ENCODE measurements at regions not wholly inside any gene's neighbourhood (a gene's known extent, or its start where the extent isn't known, plus 50 kb on each side); places are given as distances from the start of the nearest gene placed in this dataset.

- TF ChIP-seq GATA2 (IDR thresholded peaks at IDR 0.05; ENCODE audit: insufficient read depth, insufficient read length, low read depth, low read length): no peak
- no peak for TF ChIP-seq FOS (IDR thresholded peaks at IDR 0.05; ENCODE audit: borderline replicate concordance, insufficient read depth, low read length)
- TF ChIP-seq POLR2AphosphoS5 (IDR thresholded peaks at IDR 0.05; ENCODE audit: insufficient read depth, low read depth, low read length): no peak
- no peak for TF ChIP-seq CTCF (IDR thresholded peaks at IDR 0.05; ENCODE audit: extremely low read depth in 1 of 2, insufficient read depth in 1 of 2, low read depth in 1 of 2, low read length in 2 of 2)
- no peak for TF ChIP-seq MYC (IDR thresholded peaks at IDR 0.05; ENCODE audit: low read depth, low read length)
- TF ChIP-seq EZH2 (IDR thresholded peaks at IDR 0.05; ENCODE audit: borderline replicate concordance, low read depth, low read length, severe bottlenecking): no peak
- no peak for TF ChIP-seq JUN (IDR thresholded peaks at IDR 0.05; ENCODE audit: borderline replicate concordance, insufficient read depth, insufficient read length, low read depth)
- TF ChIP-seq MAX (IDR thresholded peaks at IDR 0.05; ENCODE audit: insufficient read depth, insufficient read length): no peak
- no peak for TF ChIP-seq POLR2A (IDR thresholded peaks at IDR 0.05; ENCODE audit: low read depth, low read length)
- intact Hi-C loops (cut with micrococcal nuclease): no loop called here
- no peak overlapping the region for H2AFZ ChIP-seq (ENCODE audit: low read depth, low read length)
- H3K79me2 ChIP-seq (ENCODE audit: control insufficient read depth, insufficient read depth, low read length): no peaks in the 10 kb centered on the region
- POLR2A ChIA-PET: no interaction called here
- H3K4me1 ChIP-seq (ENCODE audit: control insufficient read depth, extremely low read depth, insufficient read depth, low read length): no peaks in the 10 kb centered on the region
- H3K27ac ChIP-seq (ENCODE audit: insufficient read depth, low read depth, low read length): no peak overlapping the region
- no peaks in the 10 kb centered on the region for H3K27me3 ChIP-seq (ENCODE audit: control insufficient read depth in 2 of 2, insufficient read depth in 2 of 2, low read length in 2 of 2)
- no peak overlapping the region for H3K4me2 ChIP-seq (ENCODE audit: insufficient read depth, low read length)
- FAIRE-seq: no peak
- DNase-seq (ENCODE audit: low read depth, low spot score): no peak
- dilution Hi-C loops (cut with MboI; ENCODE audit: extremely low pct_ligation_motif_present, low sequenced_read_pairs): no loop called here
- H3K9me1 ChIP-seq (replicated peaks; ENCODE audit: control insufficient read depth, extremely low read depth, insufficient read depth, low read length): no peaks in the 10 kb centered on the region
- H3K9ac ChIP-seq (replicated peaks; ENCODE audit: extremely low read depth, insufficient read depth, low read length): no peak overlapping the region
- no TSS peak for BruUV-seq (replicated peaks)
- no peaks in the 10 kb centered on the region for H3K36me3 ChIP-seq (ENCODE audit: control insufficient read depth in 2 of 2, extremely low read depth in 1 of 2, insufficient read depth in 2 of 2, low read length in 2 of 2)
- no peaks in the 10 kb centered on the region for H4K20me1 ChIP-seq (replicated peaks; ENCODE audit: control insufficient read depth, extremely low read depth, insufficient read depth, low read length)
- CTCF ChIA-PET: no interaction called here
- no peak overlapping the region for H3K4me3 ChIP-seq (replicated peaks in 1 of 3; ENCODE audit: insufficient read depth in 1 of 3, low read depth in 1 of 3, low read length in 3 of 3)
- H3K9me3 ChIP-seq (replicated peaks; ENCODE audit: control insufficient read depth, insufficient read depth, low read length): peaks cover 6% of the 10 kb centered on the region
These were observed 678.4 kb downstream of the MED13L start for GRCh38 chr12:115598871-115599811.

All from endothelial cell of umbilical vein (primary cell).